ENCODE measurements at regions not wholly inside any gene's neighbourhood (a gene's known extent, or its start where the extent isn't known, plus 50 kb on each side); places are given as distances from the start of the nearest gene placed in this dataset.

DNA sequence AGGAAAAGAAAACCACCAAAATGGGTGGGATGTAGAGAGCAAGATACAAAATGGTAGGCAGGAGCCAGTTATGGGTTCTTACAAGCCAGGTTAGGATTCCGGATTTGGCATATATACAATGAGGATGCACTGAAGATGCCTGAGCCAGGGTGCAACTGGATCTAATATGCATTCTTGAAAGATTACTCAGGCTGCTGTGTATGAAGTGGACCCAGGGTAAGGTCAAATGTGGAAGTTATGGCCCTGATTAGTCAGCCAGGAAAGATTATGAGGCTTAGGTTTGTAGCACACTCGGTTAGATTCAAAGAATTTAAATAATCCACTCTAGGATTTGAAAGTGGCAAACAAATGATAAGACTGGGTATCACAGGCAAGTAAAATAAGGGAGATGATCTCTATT is 1750.7 kb upstream of the FLRT2 start:
- TF ChIP-seq, protein P1, sequence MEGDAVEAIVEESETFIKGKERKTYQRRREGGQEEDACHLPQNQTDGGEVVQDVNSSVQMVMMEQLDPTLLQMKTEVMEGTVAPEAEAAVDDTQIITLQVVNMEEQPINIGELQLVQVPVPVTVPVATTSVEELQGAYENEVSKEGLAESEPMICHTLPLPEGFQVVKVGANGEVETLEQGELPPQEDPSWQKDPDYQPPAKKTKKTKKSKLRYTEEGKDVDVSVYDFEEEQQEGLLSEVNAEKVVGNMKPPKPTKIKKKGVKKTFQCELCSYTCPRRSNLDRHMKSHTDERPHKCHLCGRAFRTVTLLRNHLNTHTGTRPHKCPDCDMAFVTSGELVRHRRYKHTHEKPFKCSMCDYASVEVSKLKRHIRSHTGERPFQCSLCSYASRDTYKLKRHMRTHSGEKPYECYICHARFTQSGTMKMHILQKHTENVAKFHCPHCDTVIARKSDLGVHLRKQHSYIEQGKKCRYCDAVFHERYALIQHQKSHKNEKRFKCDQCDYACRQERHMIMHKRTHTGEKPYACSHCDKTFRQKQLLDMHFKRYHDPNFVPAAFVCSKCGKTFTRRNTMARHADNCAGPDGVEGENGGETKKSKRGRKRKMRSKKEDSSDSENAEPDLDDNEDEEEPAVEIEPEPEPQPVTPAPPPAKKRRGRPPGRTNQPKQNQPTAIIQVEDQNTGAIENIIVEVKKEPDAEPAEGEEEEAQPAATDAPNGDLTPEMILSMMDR (conservative IDR thresholded peaks at IDR 0.05 in 1 of 2, IDR thresholded peaks at IDR 0.05 in 1 of 2; ENCODE audit: extremely low read depth in 1 of 2, insufficient read depth in 1 of 2, low read depth in 1 of 2, low read length in 2 of 2), result no peak
- no peak for TF ChIP-seq EZH2 (IDR thresholded peaks at IDR 0.05; ENCODE audit: borderline replicate concordance, low read length)

Measured in mammary epithelial cell (primary cell).